NT2/D1 (cell line): ENCODE measurements at regions not wholly inside any gene's neighbourhood (a gene's known extent, or its start where the extent isn't known, plus 50 kb on each side); places are given as distances from the start of the nearest gene placed in this dataset.

Experiments used
- SUZ12 ChIP-seq: IDR thresholded peaks from 2 replicates; pipeline ENCODE4 v1.6.1; 2011; ENCODE audit not compliant: insufficient read length, insufficient read depth; ENCODE audit errors: extremely low read depth
- YY1 ChIP-seq: IDR thresholded peaks from 2 replicates; pipeline ENCODE4 v1.6.1; 2011; ENCODE audit not compliant: insufficient read length, insufficient read depth
- ZNF274 ChIP-seq: IDR thresholded peaks from 2 replicates; pipeline ENCODE4 v1.6.1; 2011; ENCODE audit warnings: mild to moderate bottlenecking, low read depth, low read length

DNA sequence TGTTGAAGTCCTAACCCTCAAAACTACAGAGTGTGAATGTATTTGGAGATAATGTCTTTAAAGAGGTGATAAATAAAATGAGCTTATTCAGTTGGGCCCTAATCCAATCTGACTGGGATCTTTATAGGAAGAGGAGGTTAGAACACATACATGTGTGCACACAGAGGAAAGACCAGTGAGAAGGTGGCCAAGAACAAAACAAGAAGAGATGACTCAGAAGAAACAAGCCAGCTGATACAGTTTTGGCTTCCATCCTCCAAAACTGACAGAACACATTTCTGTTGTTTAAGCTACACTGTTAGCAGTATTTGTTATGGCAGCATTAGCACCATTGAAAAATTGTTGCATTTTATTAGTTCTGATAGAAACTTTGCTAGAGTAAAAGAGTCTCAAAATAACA lies 609.3 kb upstream of the IMPG1 start:
- TF ChIP-seq YY1 = no peak
- TF ChIP-seq ZNF274 = no peak
- TF ChIP-seq SUZ12 = no peak
